ENCODE measurements at regions not wholly inside any gene's neighbourhood (a gene's known extent, or its start where the extent isn't known, plus 50 kb on each side); places are given as distances from the start of the nearest gene placed in this dataset.

GRCh38 chr3:166080096-166080495 is 242.9 kb upstream of the BCHE start:
- TF ChIP-seq, protein P1, sequence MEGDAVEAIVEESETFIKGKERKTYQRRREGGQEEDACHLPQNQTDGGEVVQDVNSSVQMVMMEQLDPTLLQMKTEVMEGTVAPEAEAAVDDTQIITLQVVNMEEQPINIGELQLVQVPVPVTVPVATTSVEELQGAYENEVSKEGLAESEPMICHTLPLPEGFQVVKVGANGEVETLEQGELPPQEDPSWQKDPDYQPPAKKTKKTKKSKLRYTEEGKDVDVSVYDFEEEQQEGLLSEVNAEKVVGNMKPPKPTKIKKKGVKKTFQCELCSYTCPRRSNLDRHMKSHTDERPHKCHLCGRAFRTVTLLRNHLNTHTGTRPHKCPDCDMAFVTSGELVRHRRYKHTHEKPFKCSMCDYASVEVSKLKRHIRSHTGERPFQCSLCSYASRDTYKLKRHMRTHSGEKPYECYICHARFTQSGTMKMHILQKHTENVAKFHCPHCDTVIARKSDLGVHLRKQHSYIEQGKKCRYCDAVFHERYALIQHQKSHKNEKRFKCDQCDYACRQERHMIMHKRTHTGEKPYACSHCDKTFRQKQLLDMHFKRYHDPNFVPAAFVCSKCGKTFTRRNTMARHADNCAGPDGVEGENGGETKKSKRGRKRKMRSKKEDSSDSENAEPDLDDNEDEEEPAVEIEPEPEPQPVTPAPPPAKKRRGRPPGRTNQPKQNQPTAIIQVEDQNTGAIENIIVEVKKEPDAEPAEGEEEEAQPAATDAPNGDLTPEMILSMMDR (IDR thresholded peaks at IDR 0.05; ENCODE audit: low read depth, low read length, missing control alignments): no peak
- no peak for DNase-seq (ENCODE audit: low read depth)
- no peak overlapping the region for H3K4me3 ChIP-seq (ENCODE audit: low read depth, low read length)
- in situ Hi-C loops (cut with HindIII; ENCODE audit: low sequenced_read_pairs): loop anchor here (5.0 kb wide), 1 partner anchor 38 kb away; no protein-coding TSS in a partner anchor

GRCh38 chr3:166071831-166072230 is 234.6 kb upstream of the BCHE start:
- DNase-seq (ENCODE audit: low read depth): no peak
- H3K4me3 ChIP-seq (ENCODE audit: low read depth, low read length): no peak overlapping the region
- in situ Hi-C loops (cut with HindIII; ENCODE audit: low sequenced_read_pairs): no loop called here
- TF ChIP-seq, protein P1 (IDR thresholded peaks at IDR 0.05; ENCODE audit: low read depth, low read length, missing control alignments): no peak

- in situ Hi-C loops (cut with HindIII; ENCODE audit: low sequenced_read_pairs): no loop called here
- TF ChIP-seq, protein P1 (IDR thresholded peaks at IDR 0.05; ENCODE audit: low read depth, low read length, missing control alignments): no peak
- no peak overlapping the region for H3K4me3 ChIP-seq (ENCODE audit: low read depth, low read length)
- no peak for DNase-seq (ENCODE audit: low read depth)
These were observed 227.3 kb upstream of the BCHE start for GRCh38 chr3:166064476-166064875.

DNA sequence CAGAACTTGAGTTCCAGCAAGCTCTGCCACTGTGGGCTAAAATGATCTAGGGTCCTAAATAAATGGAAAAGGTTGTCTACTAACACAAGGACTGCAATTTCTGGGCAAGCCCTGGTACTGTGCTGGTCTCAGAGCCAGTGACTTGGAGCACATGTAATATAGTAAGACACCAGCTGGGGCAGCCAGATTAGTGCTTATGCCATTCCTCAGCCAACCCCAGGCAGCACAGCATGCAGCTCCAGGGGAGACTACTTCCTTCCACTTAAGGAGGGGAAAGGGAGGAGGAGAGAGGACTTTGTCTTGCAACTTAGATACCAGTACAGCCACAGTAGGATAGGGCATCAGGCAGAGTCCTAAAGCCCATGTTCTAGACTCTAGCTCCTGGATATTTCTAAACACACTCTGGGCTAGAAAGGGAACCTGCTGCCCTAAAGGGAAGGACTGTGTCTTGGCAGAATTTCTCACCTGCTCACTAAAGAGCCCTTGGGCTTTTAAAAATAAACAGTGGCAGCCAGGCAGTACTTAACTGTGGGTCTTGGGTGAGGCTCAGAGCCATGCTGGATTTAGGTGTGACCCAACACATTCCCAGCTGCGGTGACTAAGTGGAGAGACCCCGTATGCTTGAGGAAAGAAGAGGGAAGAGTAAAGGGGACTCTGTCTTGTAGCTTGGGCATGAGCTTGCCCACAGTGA is 223.7 kb upstream of the BCHE start:
- in situ Hi-C loops (cut with HindIII; ENCODE audit: low sequenced_read_pairs): no loop called here
- TF ChIP-seq, protein P1 (IDR thresholded peaks at IDR 0.05; ENCODE audit: low read depth, low read length, missing control alignments): no peak
- DNase-seq (ENCODE audit: low read depth): no peak
- H3K4me3 ChIP-seq (ENCODE audit: low read depth, low read length): no peak overlapping the region

DNA sequence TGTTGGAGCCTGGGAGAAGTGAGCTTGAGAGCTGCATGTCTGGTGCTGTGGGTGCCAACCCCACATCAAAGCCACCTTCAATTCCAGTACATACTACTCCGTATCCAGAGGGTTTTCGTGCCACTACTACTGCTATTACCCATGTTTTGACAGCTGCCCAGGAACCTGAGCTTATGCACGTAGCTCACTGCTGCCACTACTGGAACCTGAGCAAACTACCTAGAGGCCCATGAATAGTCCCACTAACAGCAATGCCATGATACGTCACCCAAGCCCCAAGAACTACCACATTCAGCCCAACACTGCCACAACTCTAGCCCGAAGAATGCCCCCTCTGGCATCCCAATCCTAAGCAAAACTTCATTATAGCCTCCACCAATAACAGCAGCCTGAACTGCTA is 215.2 kb upstream of the BCHE start:
- DNase-seq (ENCODE audit: low read depth): no peak
- H3K4me3 ChIP-seq (ENCODE audit: low read depth, low read length): no peak overlapping the region
- TF ChIP-seq, protein P1 (IDR thresholded peaks at IDR 0.05; ENCODE audit: low read depth, low read length, missing control alignments): no peak
- in situ Hi-C loops (cut with HindIII; ENCODE audit: low sequenced_read_pairs): no loop called here

- in situ Hi-C loops (cut with HindIII; ENCODE audit: low sequenced_read_pairs): no loop called here
- no peak for DNase-seq (ENCODE audit: low read depth)
- TF ChIP-seq, protein P1 (IDR thresholded peaks at IDR 0.05; ENCODE audit: low read depth, low read length, missing control alignments): no peak
- H3K4me3 ChIP-seq (ENCODE audit: low read depth, low read length): no peak overlapping the region
These were observed 192.3 kb upstream of the BCHE start for GRCh38 chr3:166029507-166029906.
